Adipocyte (in vitro differentiated cells): ENCODE measurements at regions not wholly inside any gene's neighbourhood (a gene's known extent, or its start where the extent isn't known, plus 50 kb on each side); places are given as distances from the start of the nearest gene placed in this dataset.

Source experiments
- DNase-seq: peaks from one replicate; pipeline ENCODE4 v3.0.0-alpha.2; 2015; ENCODE audit warnings: low read depth
- H3K27me3 ChIP-seq: replicated peaks from 2 replicates; pipeline ENCODE4 v1.7.0; 2013; ENCODE audit warnings: mild to moderate bottlenecking, low read length, moderate library complexity; ENCODE audit not compliant: control insufficient read depth, insufficient read depth
- H3K36me3 ChIP-seq: 2 replicates; pipeline ENCODE4 v1.7.0; 2013; ENCODE audit warnings: low read length, mild to moderate bottlenecking, moderate library complexity; ENCODE audit not compliant: control insufficient read depth, insufficient read depth, severe bottlenecking
- H3K4me1 ChIP-seq: 2 replicates; pipeline ENCODE4 v1.7.0; 2013; ENCODE audit warnings: mild to moderate bottlenecking, low read length, moderate library complexity; ENCODE audit not compliant: control insufficient read depth, insufficient read depth
- H3K4me3 ChIP-seq: 2 replicates; pipeline ENCODE4 v1.7.0; 2013; ENCODE audit warnings: mild to moderate bottlenecking, low read length, moderate library complexity
- H3K9ac ChIP-seq: 2 replicates; pipeline ENCODE4 v1.7.0; 2013; ENCODE audit warnings: mild to moderate bottlenecking, low read length, moderate library complexity
- H3K9me3 ChIP-seq: 2 replicates; pipeline ENCODE4 v1.7.0; 2013; ENCODE audit warnings: mild to moderate bottlenecking, low read length, moderate library complexity; ENCODE audit not compliant: control insufficient read depth

- Histone ChIP-seq H3K27me3 (peaks cover 18% of the 10 kb centered on the region), H3K4me3 (no peak overlapping the region), H3K9ac (no peak overlapping the region), H3K4me1 (no peaks in the 10 kb centered on the region), H3K9me3 (peaks cover 5% of the 10 kb centered on the region), H3K36me3 (no peaks in the 10 kb centered on the region)
- peak; percentile 78 for DNase-seq
Measured at GRCh38 chr10:123614888-123615287, 51.3 kb upstream of the GPR26 start.
